Natural killer cell treated with Interleukin-12 subunit alpha and Interleukin-12 subunit beta and Interleukin-15 and Interleukin-18, amount 100 ng/mL, for 72 hours (primary cell): ENCODE measurements at regions not wholly inside any gene's neighbourhood (a gene's known extent, or its start where the extent isn't known, plus 50 kb on each side); places are given as distances from the start of the nearest gene placed in this dataset.
"Not testable (repeated sequence)": the region's sequence is repeated elsewhere in the genome, so short reads cannot be mapped to it uniquely, and the experiment has no call there.

Experiments
- ATAC-seq, 2 donors: fragments of 150-1000 bp; cut with Tn5 transposase in 1 of 2; sonication (Bioruptor Pico), chemical (Tn5 transposase) in 1 of 2; 2 replicates each; pipeline ENCODE4 v1.10.0; 2021
- DNase-seq: peaks from one replicate; pipeline ENCODE4 v3.0.0; 2022; ENCODE audit warnings: low spot score
- H3K27ac Mint-ChIP-seq, 2 donors: 1 replicate in 1 of 2; 2 replicates in 1 of 2; pipeline ENCODE4 v1.8.0; 2022; ENCODE audit warnings: mixed read lengths in 2 of 2, mild to moderate bottlenecking in 1 of 2, moderate library complexity in 1 of 2
- H3K27me3 Mint-ChIP-seq, 2 donors: 1 replicate in 1 of 2; 2 replicates in 1 of 2; pipeline ENCODE4 v1.8.0; 2022; ENCODE audit warnings: mixed read lengths in 2 of 2
- H3K36me3 Mint-ChIP-seq: one replicate; pipeline ENCODE4 v1.8.0; 2022; ENCODE audit warnings: mixed read lengths
- H3K4me1 Mint-ChIP-seq, 2 donors: 1 replicate in 1 of 2; 2 replicates in 1 of 2; pipeline ENCODE4 v1.8.0; 2022; ENCODE audit warnings: low read depth in 2 of 2, mixed read lengths in 2 of 2, mild to moderate bottlenecking in 1 of 2
- H3K4me3 Mint-ChIP-seq: one replicate; pipeline ENCODE4 v1.8.0; 2022; ENCODE audit warnings: mixed read lengths
- H3K9me3 Mint-ChIP-seq: 2 replicates; pipeline ENCODE4 v1.8.0; 2022; ENCODE audit warnings: mixed read lengths

- Mint-ChIP-seq H3K36me3 (peaks cover under 1% of the 10 kb centered on the region), H3K4me1 (no peaks in the 10 kb centered on the region), H3K9me3 (peaks cover 9% of the 10 kb centered on the region), H3K27ac (no peak overlapping the region), H3K4me3 (no peak overlapping the region), H3K27me3 (no peaks in the 10 kb centered on the region)
- DNase-seq (no peak), ATAC-seq (no peak)
These were observed 387.3 kb upstream of the ADGRB3 start for GRCh38 chr6:68247782-68248181.

- no peak for DNase-seq
- Mint-ChIP-seq H3K36me3 (no peaks in the 10 kb centered on the region), H3K4me3 (no peak overlapping the region), H3K27me3 (no peaks in the 10 kb centered on the region), H3K27ac (no peak overlapping the region), H3K4me1 (no peaks in the 10 kb centered on the region), H3K9me3 (peaks cover 4% of the 10 kb centered on the region)
- ATAC-seq = no peak
These were observed 394.4 kb upstream of the ADGRB3 start for GRCh38 chr6:68240726-68241125.

- Mint-ChIP-seq H3K36me3 (no peaks in the 10 kb centered on the region), H3K27ac (no peak overlapping the region), H3K9me3 (peaks cover 6% of the 10 kb centered on the region), H3K4me3 (no peak overlapping the region), H3K27me3 (no peaks in the 10 kb centered on the region), H3K4me1 (no peaks in the 10 kb centered on the region)
- ATAC-seq = no peak
- DNase-seq = no peak
These were observed 396.0 kb upstream of the ADGRB3 start for GRCh38 chr6:68239034-68239433.

DNA sequence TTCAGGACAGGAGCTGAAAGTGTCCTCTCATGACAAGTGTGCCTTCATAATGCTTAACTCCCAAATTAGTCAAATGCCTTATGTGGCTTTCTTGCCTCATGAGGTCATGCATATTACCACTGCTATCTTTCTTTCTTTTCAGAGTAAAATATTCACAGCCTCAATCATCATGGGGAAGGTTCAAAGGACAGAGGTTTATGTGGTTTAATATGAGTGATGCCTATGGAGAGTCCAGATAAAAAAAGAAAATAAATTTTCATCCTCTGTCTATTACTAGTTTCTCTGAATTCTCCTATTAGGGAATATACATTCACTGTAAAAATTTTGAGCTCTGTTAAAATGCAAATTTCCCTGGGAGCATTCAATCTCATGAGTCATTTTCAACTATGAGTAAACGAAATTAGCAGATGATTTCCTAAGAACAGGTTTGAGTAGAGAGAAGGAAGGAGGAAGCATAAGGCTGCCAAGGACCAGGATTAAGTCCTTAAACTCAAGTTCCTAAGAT, 396.9 kb upstream of the ADGRB3 start:
- no peak overlapping the region for H3K27ac Mint-ChIP-seq
- H3K27me3 Mint-ChIP-seq = no peaks in the 10 kb centered on the region
- no peak overlapping the region for H3K4me3 Mint-ChIP-seq
- DNase-seq = no peak
- no peaks in the 10 kb centered on the region for H3K4me1 Mint-ChIP-seq
- H3K36me3 Mint-ChIP-seq = no peaks in the 10 kb centered on the region
- ATAC-seq = no peak
- H3K9me3 Mint-ChIP-seq = peaks cover 9% of the 10 kb centered on the region

DNA sequence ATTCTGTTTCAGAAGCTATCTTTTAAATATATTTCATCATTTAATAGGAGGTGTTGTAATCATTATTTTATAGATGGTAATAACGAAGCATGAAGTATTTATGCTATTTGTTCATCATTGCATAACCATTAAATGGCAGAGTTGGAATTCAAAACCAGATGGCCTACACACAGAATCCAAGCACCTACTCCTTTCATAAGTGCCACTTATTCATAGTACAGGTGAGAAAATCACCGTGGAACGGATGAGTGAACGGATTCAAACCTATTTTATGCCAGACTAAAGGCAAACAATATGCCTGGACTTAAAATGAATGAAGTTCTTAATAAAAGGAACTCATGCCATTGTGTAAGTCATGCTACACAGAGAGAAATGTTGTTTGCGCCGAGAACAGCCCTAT, 397.9 kb upstream of the ADGRB3 start:
- H3K36me3 Mint-ChIP-seq = no peaks in the 10 kb centered on the region
- no peak overlapping the region for H3K27ac Mint-ChIP-seq
- H3K4me3 Mint-ChIP-seq = no peak overlapping the region
- ATAC-seq (no peak), DNase-seq (no peak)
- no peaks in the 10 kb centered on the region for H3K27me3 Mint-ChIP-seq
- H3K4me1 Mint-ChIP-seq = no peaks in the 10 kb centered on the region
- H3K9me3 Mint-ChIP-seq = peaks cover 9% of the 10 kb centered on the region

DNA sequence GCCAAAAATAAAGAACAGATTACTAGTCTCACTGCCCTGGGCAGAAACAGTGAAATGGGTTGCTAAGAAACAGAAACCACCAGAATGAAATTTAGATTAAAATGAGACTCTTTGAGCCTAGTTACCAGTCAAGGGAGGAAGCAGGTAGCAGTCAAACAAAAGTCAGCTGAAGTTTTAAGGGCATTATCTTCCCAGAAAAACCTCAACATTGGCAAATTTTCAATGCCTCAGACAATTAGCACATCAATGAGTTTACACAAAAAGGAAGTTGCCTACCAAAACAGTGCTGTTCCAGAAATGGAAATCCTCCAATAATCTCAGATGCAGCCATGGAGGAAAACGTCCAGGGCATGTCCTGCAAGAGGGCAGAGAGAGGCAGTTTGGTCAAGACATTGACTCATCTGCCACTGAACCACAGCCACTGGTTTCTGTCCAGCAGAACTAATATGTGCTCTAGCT, 399.7 kb upstream of the ADGRB3 start:
- Mint-ChIP-seq H3K27me3 (no peaks in the 10 kb centered on the region), H3K9me3 (peaks cover 12% of the 10 kb centered on the region), H3K4me3 (no peak overlapping the region), H3K4me1 (no peaks in the 10 kb centered on the region), H3K27ac (no peak overlapping the region), H3K36me3 (no peaks in the 10 kb centered on the region)
- DNase-seq = no peak
- no peak for ATAC-seq

DNA sequence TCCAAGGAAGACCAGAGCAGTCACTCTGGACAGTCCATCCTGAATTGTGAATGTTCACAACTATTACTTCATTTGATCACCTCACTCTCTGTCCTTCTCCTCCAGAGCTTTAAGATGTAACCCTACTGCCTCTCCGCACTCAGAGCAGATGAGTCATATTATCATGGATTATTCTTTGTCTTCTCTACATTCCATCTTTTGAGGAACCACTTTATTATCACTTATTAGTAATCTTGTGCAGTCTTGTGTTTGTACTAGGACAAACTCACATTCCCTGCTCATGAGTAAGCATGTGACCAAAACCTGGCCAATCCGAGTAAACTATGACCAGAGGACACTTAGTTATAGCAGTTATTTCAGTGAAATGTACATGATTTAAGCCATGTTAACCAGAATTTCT, 401.5 kb upstream of the ADGRB3 start:
- no peak overlapping the region for H3K27ac Mint-ChIP-seq
- DNase-seq (no peak), ATAC-seq (no peak)
- no peaks in the 10 kb centered on the region for H3K4me1 Mint-ChIP-seq
- H3K4me3 Mint-ChIP-seq = no peak overlapping the region
- no peaks in the 10 kb centered on the region for H3K36me3 Mint-ChIP-seq
- no peaks in the 10 kb centered on the region for H3K27me3 Mint-ChIP-seq
- H3K9me3 Mint-ChIP-seq = peaks cover 14% of the 10 kb centered on the region

- H3K27me3 Mint-ChIP-seq = no peaks in the 10 kb centered on the region
- no peaks in the 10 kb centered on the region for H3K4me1 Mint-ChIP-seq
- ATAC-seq = no peak
- H3K27ac Mint-ChIP-seq = no peak overlapping the region
- peaks cover 21% of the 10 kb centered on the region for H3K9me3 Mint-ChIP-seq
- H3K4me3 Mint-ChIP-seq = no peak overlapping the region
- no peaks in the 10 kb centered on the region for H3K36me3 Mint-ChIP-seq
- DNase-seq = no peak
These were observed 405.5 kb upstream of the ADGRB3 start for GRCh38 chr6:68229566-68229965.

DNA sequence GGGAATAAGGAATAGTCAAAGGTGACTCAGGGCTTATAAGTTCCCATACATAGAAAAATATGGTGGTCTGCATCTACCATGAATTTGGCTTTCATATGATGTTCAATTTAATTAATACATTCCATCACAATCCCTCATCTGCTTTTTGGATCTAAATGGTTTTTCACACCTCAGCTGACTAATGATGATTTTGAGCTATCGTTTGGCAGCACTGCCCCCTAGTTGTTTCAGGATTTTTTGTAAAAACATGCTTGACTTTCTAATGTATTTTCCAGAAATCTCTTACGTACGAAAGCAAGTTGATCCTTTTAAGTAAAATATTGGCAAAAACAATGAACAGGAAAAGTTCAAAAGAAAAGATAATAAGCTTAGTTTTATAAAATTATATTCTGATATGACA, 408.6 kb upstream of the ADGRB3 start:
- DNase-seq (no peak), ATAC-seq (no peak)
- Mint-ChIP-seq H3K27me3 (no peaks in the 10 kb centered on the region), H3K27ac (no peak overlapping the region), H3K36me3 (no peaks in the 10 kb centered on the region), H3K9me3 (peaks cover 25% of the 10 kb centered on the region), H3K4me3 (no peak overlapping the region), H3K4me1 (no peaks in the 10 kb centered on the region)

- no peaks in the 10 kb centered on the region for H3K4me1 Mint-ChIP-seq
These were observed 409.4 kb upstream of the ADGRB3 start for GRCh38 chr6:68225729-68226128.

GRCh38 chr6:68211242-68211795, 423.8 kb upstream of the ADGRB3 start:
- Mint-ChIP-seq H3K9me3 (peaks cover 31% of the 10 kb centered on the region), H3K4me1 (no peaks in the 10 kb centered on the region), H3K27me3 (no peaks in the 10 kb centered on the region), H3K4me3 (no peak overlapping the region), H3K27ac (no peak overlapping the region), H3K36me3 (peaks cover 22% of the 10 kb centered on the region)
- ATAC-seq (no peak), DNase-seq (no peak)

More at GRCh38 chr6:68225729-68226128, 409.4 kb upstream of the ADGRB3 start:
- Mint-ChIP-seq H3K4me3 (no peak overlapping the region), H3K9me3 (peaks cover 25% of the 10 kb centered on the region), H3K27me3 (no peaks in the 10 kb centered on the region), H3K27ac (no peak overlapping the region), H3K36me3 (no peaks in the 10 kb centered on the region)
- ATAC-seq (no peak), DNase-seq (no peak)

GRCh38 chr6:68207612-68208011, 427.5 kb upstream of the ADGRB3 start:
- not testable (repeated sequence) for ATAC-seq, DNase-seq, H3K27me3 Mint-ChIP-seq, H3K4me1 Mint-ChIP-seq, H3K4me3 Mint-ChIP-seq, H3K27ac Mint-ChIP-seq
- H3K36me3 Mint-ChIP-seq = peaks cover 14% of the 10 kb centered on the region
- peaks cover 11% of the 10 kb centered on the region for H3K9me3 Mint-ChIP-seq

DNA sequence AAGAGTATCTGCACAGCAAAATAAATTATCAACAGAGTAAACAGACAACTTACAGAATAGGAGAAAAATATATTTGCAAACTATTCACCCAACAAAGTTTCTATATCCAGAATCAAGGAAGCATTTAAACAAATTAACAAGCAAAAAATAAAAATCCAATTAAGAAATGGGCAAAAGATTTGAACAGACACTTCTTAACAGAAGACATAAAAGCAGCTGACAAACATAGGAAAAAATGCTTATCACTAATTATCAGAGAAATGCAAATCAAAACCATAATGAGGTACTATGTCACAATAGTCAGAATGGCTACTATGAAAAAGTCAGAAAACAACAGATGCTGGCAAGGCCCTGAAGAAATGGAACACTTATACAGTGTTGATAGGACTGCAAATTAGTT, 434.2 kb upstream of the ADGRB3 start:
- no peaks in the 10 kb centered on the region for H3K4me1 Mint-ChIP-seq
- no peak overlapping the region for H3K27ac Mint-ChIP-seq
- ATAC-seq (no peak), DNase-seq (no peak)
- H3K9me3 Mint-ChIP-seq = peaks cover 11% of the 10 kb centered on the region
- H3K36me3 Mint-ChIP-seq = peaks cover 7% of the 10 kb centered on the region
- no peak overlapping the region for H3K4me3 Mint-ChIP-seq
- H3K27me3 Mint-ChIP-seq = no peaks in the 10 kb centered on the region

DNA sequence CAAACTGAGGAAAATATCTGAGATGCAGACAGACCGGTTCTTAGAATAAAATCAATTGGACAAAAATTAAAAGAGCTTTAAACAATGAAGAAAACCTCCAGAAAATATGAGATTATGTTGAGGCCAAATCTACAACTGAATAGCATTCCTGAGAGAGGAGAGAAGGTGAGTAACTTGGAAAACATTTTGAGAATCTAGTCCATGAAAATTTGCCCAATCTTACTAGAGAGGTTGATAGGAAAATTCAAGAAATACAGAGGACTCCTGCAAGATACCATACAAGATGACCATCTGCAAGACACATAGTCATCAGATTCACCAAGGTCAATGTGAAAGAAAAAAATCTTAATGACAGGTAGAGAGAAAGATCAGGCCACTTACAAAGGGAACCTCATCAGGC, 437.7 kb upstream of the ADGRB3 start:
- Mint-ChIP-seq H3K27ac (no peak overlapping the region), H3K27me3 (no peaks in the 10 kb centered on the region), H3K4me1 (no peaks in the 10 kb centered on the region), H3K36me3 (peaks cover 7% of the 10 kb centered on the region), H3K4me3 (no peak overlapping the region), H3K9me3 (peaks cover 11% of the 10 kb centered on the region)
- ATAC-seq (no peak), DNase-seq (no peak)

DNA sequence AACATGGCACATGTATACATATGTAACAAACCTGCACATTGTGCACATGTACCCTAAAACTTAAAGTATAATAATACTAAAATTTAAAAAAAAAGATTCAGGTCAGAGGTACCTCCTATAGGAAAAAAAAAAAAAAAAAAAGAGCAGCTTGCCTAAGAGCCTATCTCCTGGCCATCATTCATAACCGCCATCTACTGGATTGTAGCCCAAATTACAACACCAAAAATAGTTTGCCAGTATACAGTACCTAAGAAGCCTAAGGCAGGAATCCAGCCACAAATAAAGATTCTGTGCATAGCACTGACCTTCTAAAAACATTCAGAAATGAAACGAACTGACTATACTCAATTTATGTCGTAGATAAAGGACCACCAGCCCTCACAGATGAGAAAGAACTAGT, 438.4 kb upstream of the ADGRB3 start:
- no peak overlapping the region for H3K4me3 Mint-ChIP-seq
- no peaks in the 10 kb centered on the region for H3K27me3 Mint-ChIP-seq
- DNase-seq (no peak), ATAC-seq (no peak)
- H3K9me3 Mint-ChIP-seq = peaks cover 11% of the 10 kb centered on the region
- H3K27ac Mint-ChIP-seq = no peak overlapping the region
- peaks cover 7% of the 10 kb centered on the region for H3K36me3 Mint-ChIP-seq
- no peaks in the 10 kb centered on the region for H3K4me1 Mint-ChIP-seq
